ENCODE measurements at regions not wholly inside any gene's neighbourhood (a gene's known extent, or its start where the extent isn't known, plus 50 kb on each side); places are given as distances from the start of the nearest gene placed in this dataset.

GRCh38 chr18:27277554-27277953 lies 92.4 kb upstream of the CHST9 start:
- Histone ChIP-seq H3K9me2 (ENCODE audit: insufficient read depth) (no peaks in the 10 kb centered on the region), H3K36me3 (ENCODE audit: control insufficient read depth in 1 of 2, insufficient read depth in 2 of 2, low read length in 2 of 2) (no peaks in the 10 kb centered on the region), H3K79me2 (ENCODE audit: insufficient read depth, low read length) (no peaks in the 10 kb centered on the region), H3K9ac (ENCODE audit: low read length) (no peak overlapping the region), H3K4me2 (ENCODE audit: low read length) (no peak overlapping the region), H3K27me3 (ENCODE audit: insufficient read depth, low read length) (no peaks in the 10 kb centered on the region), H3K27ac (ENCODE audit: low read depth, low read length) (no peak overlapping the region), H2AFZ (ENCODE audit: low read depth, low read length, poor library complexity, severe bottlenecking) (no peak overlapping the region), H3K9me3 (ENCODE audit: control insufficient read depth in 1 of 2, insufficient read depth in 1 of 2, low read depth in 1 of 2, low read length in 2 of 2) (no peaks in the 10 kb centered on the region), H3K4me1 (ENCODE audit: control insufficient read depth in 1 of 2, insufficient read depth in 2 of 2, low read length in 2 of 2) (no peaks in the 10 kb centered on the region), H4K20me1 (ENCODE audit: insufficient read depth) (no peaks in the 10 kb centered on the region), H3K4me3 (replicated peaks in 1 of 2; ENCODE audit: low read depth in 1 of 2, low read length in 2 of 2) (no peak overlapping the region)
- ChIA-PET CTCF (no interaction called here), RAD21 (ENCODE audit: low non-redundant PET in 1 of 2, low total read pairs in 2 of 2, uncharacterized antibody in 2 of 2, unreplicated experiment in 2 of 2) (no interaction called here), POLR2A (no interaction called here)
- no peak for TF ChIP-seq ATF3 (IDR thresholded peaks at IDR 0.05)
- no peak for TF ChIP-seq REST (IDR thresholded peaks at IDR 0.05; ENCODE audit: low read depth)
- no peak for TF ChIP-seq TCF7L2 (IDR thresholded peaks at IDR 0.05; ENCODE audit: borderline replicate concordance, extremely low read depth, insufficient read depth, insufficient read length)
- TF ChIP-seq SIN3A (IDR thresholded peaks at IDR 0.05; ENCODE audit: low read depth) = no peak
- TF ChIP-seq EZH2phosphoT487 (IDR thresholded peaks at IDR 0.05; ENCODE audit: borderline replicate concordance) = no peak
- TF ChIP-seq FOSL1 (IDR thresholded peaks at IDR 0.05; ENCODE audit: low read depth) = no peak
- no peak for TF ChIP-seq CTCF (IDR thresholded peaks at IDR 0.05 in 2 of 3, conservative IDR thresholded peaks at IDR 0.05 in 1 of 3; ENCODE audit: borderline replicate concordance in 1 of 3, insufficient read depth in 1 of 3, low read depth in 2 of 3, low read length in 2 of 3)
- TF ChIP-seq EGR1 (IDR thresholded peaks at IDR 0.05; ENCODE audit: low read depth) = no peak
- TF ChIP-seq YY1 (IDR thresholded peaks at IDR 0.05; ENCODE audit: extremely low read depth, insufficient replicate concordance, low read depth, low read length) = no peak
- no peak for TF ChIP-seq ZNF274 (IDR thresholded peaks at IDR 0.05; ENCODE audit: low read depth, low read length)
- no peak for TF ChIP-seq ELF1 (IDR thresholded peaks at IDR 0.05; ENCODE audit: borderline replicate concordance, low read depth)
- TF ChIP-seq MAX (IDR thresholded peaks at IDR 0.05) = no peak
- no peak for TF ChIP-seq SRF (IDR thresholded peaks at IDR 0.05; ENCODE audit: low read depth)
- no peak for TF ChIP-seq JUND (IDR thresholded peaks at IDR 0.05)
- TF ChIP-seq EZH2 (IDR thresholded peaks at IDR 0.05) = no peak
- TF ChIP-seq RAD21 (IDR thresholded peaks at IDR 0.05; ENCODE audit: low read depth) = no peak
- intact Hi-C loops (cut with micrococcal nuclease) = no loop called here
- no TSS peak for BruUV-seq (replicated peaks)
- no peak for DNase-seq (ENCODE audit: low read depth, low spot score)
- ATAC-seq = no peak

All from HCT116 (cell line).